GM23338 (cell line): ENCODE measurements at regions not wholly inside any gene's neighbourhood (a gene's known extent, or its start where the extent isn't known, plus 50 kb on each side); places are given as distances from the start of the nearest gene placed in this dataset.

ENCODE experiments used
- ATAC-seq: fragments of 200-7000 bp; cut with Tn5 transposase; 3 replicates; pipeline ENCODE4 v1.9.1; 2020
- DNase-seq: peaks from one replicate; pipeline ENCODE4 v3.0.0-alpha.2; 2015; ENCODE audit warnings: low spot score
- H2AFZ ChIP-seq: fragments of 200-600 bp; sonication (generic); 2 replicates; pipeline ENCODE4 v1.8.0; 2016; ENCODE audit warnings: antibody characterized with exemption, mild to moderate bottlenecking, moderate library complexity
- H3F3A ChIP-seq: fragments of 200-600 bp; sonication (generic); replicated peaks from 2 replicates; pipeline ENCODE4 v1.8.0; 2017; ENCODE audit warnings: antibody characterized with exemption, mixed run types, low read depth
- H3K27ac ChIP-seq: fragments of 200-600 bp; sonication (generic); 2 replicates; pipeline ENCODE4 v1.6.1; 2016; ENCODE audit warnings: low read depth
- H3K27me3 ChIP-seq: fragments of 200-600 bp; sonication (generic); 2 replicates; pipeline ENCODE4 v1.8.0; 2016; ENCODE audit warnings: mild to moderate bottlenecking, mixed run types, moderate library complexity; ENCODE audit not compliant: insufficient read depth
- H3K36me3 ChIP-seq: fragments of 200-600 bp; sonication (generic); 2 replicates; pipeline ENCODE4 v1.8.0; 2016; ENCODE audit warnings: mild to moderate bottlenecking; ENCODE audit not compliant: insufficient read depth
- H3K4me1 ChIP-seq: fragments of 200-600 bp; sonication (generic); 2 replicates; pipeline ENCODE4 v1.8.0; 2016; ENCODE audit warnings: mild to moderate bottlenecking, moderate library complexity; ENCODE audit not compliant: insufficient read depth
- H3K4me2 ChIP-seq: fragments of 200-600 bp; sonication (generic); 2 replicates; pipeline ENCODE4 v1.7.1; 2017; ENCODE audit warnings: mixed run types
- H3K4me3 ChIP-seq: fragments of 200-600 bp; sonication (generic); 2 replicates; pipeline ENCODE4 v1.6.1; 2016; ENCODE audit warnings: mixed run types
- H3K79me2 ChIP-seq: fragments of 200-600 bp; sonication (generic); replicated peaks from 2 replicates; pipeline ENCODE4 v1.8.0; 2017; ENCODE audit warnings: mild to moderate bottlenecking; ENCODE audit not compliant: insufficient read depth
- H3K9me2 ChIP-seq: fragments of 200-600 bp; sonication (generic); 2 replicates; pipeline ENCODE4 v1.8.0; 2017; ENCODE audit not compliant: insufficient read depth
- H4K20me1 ChIP-seq: fragments of 200-600 bp; sonication (generic); replicated peaks from 2 replicates; pipeline ENCODE4 v1.8.0; 2017; ENCODE audit warnings: mild to moderate bottlenecking; ENCODE audit not compliant: insufficient read depth
- H3K27ac Mint-ChIP-seq: 2 replicates; pipeline ENCODE4 v1.8.0; 2020; ENCODE audit warnings: inconsistent platforms, mild to moderate bottlenecking, moderate library complexity, mixed read lengths
- H3K27me3 Mint-ChIP-seq: 3 replicates; pipeline ENCODE4 v1.8.0; 2022; ENCODE audit warnings: low read depth, mild to moderate bottlenecking, moderate library complexity, mixed read lengths, inconsistent platforms; ENCODE audit not compliant: insufficient read depth, poor library complexity
- H3K36me3 Mint-ChIP-seq: 3 replicates; pipeline ENCODE4 v1.8.0; 2021; ENCODE audit warnings: low read depth, mild to moderate bottlenecking, inconsistent platforms, moderate library complexity, mixed read lengths
- H3K4me1 Mint-ChIP-seq: 3 replicates; pipeline ENCODE4 v1.8.0; 2020; ENCODE audit warnings: mild to moderate bottlenecking, inconsistent platforms, mixed read lengths
- H3K4me3 Mint-ChIP-seq: 3 replicates; pipeline ENCODE4 v1.8.0; 2021; ENCODE audit warnings: moderate library complexity, mild to moderate bottlenecking, inconsistent platforms, mixed read lengths
- H3K9me3 Mint-ChIP-seq: 3 replicates; pipeline ENCODE4 v1.8.0; 2020; ENCODE audit warnings: moderate library complexity, mild to moderate bottlenecking, inconsistent platforms, mixed read lengths
- CREB1 ChIP-seq: fragments of 250-450 bp; sonication (Bioruptor Pico); IDR thresholded peaks from 2 replicates; pipeline ENCODE4 v1.5.0; 2020; ENCODE audit warnings: low read depth, mild to moderate bottlenecking, moderate library complexity
- EZH2 ChIP-seq: fragments of 200-600 bp; sonication (generic); IDR thresholded peaks from one replicate; pipeline ENCODE4 v1.8.0; 2017; ENCODE audit warnings: antibody characterized with exemption, mild to moderate bottlenecking, low read depth; ENCODE audit not compliant: unreplicated experiment
- EZH2phosphoT487 ChIP-seq: fragments of 200-600 bp; sonication (generic); IDR thresholded peaks from one replicate; pipeline ENCODE4 v1.8.1; 2018; ENCODE audit warnings: antibody characterized with exemption; ENCODE audit not compliant: unreplicated experiment
- JUNB ChIP-seq: IDR thresholded peaks from one replicate; pipeline ENCODE4 v1.6.1; 2016; ENCODE audit warnings: antibody characterized with exemption; ENCODE audit not compliant: unreplicated experiment
- NANOG ChIP-seq: IDR thresholded peaks from 2 replicates; pipeline ENCODE4 v1.6.1; 2016; ENCODE audit warnings: antibody characterized with exemption, borderline replicate concordance
- POLR2AphosphoS5 ChIP-seq: IDR thresholded peaks from 2 replicates; pipeline ENCODE4 v1.6.1; 2016; ENCODE audit warnings: antibody characterized with exemption, low read depth
- STAT1 ChIP-seq: IDR thresholded peaks from one replicate; pipeline ENCODE4 v1.6.1; 2016; ENCODE audit warnings: antibody characterized with exemption; ENCODE audit not compliant: unreplicated experiment
- ZNF114 ChIP-seq: fragments of 250-450 bp; sonication (Bioruptor Pico); IDR thresholded peaks from 2 replicates; pipeline ENCODE4 v1.5.0; 2020; ENCODE audit warnings: mild to moderate bottlenecking, moderate library complexity
- ZNF331 ChIP-seq: fragments of 250-450 bp; sonication (Bioruptor Pico); IDR thresholded peaks from 2 replicates; pipeline ENCODE4 v1.5.0; 2020; ENCODE audit warnings: low read depth, mild to moderate bottlenecking, moderate library complexity
- TF ChIP-seq, protein P1 (sequence below), 2 experiments: fragments of 200-600 bp in 1 of 2; sonication (generic) in 1 of 2; conservative IDR thresholded peaks; 2 replicates each; pipeline versions ENCODE4 v1.5.1 to v1.6.1; 2016 to 2017; ENCODE audit warnings: antibody characterized with exemption in 2 of 2, low read depth in 2 of 2, mild to moderate bottlenecking in 2 of 2, moderate library complexity in 1 of 2
- TF ChIP-seq, protein P2 (sequence below): IDR thresholded peaks from one replicate; pipeline ENCODE4 v1.6.1; 2018; ENCODE audit warnings: antibody characterized with exemption; ENCODE audit not compliant: unreplicated experiment
- TF ChIP-seq, protein P3 (sequence below): IDR thresholded peaks from 2 replicates; pipeline ENCODE4 v1.6.1; 2016; ENCODE audit warnings: antibody characterized with exemption
- TF ChIP-seq, protein P4 (sequence below): fragments of 250-450 bp; sonication (Bioruptor Pico); IDR thresholded peaks from 2 replicates; pipeline ENCODE4 v1.5.0; 2020; ENCODE audit warnings: mild to moderate bottlenecking, moderate library complexity

DNA sequence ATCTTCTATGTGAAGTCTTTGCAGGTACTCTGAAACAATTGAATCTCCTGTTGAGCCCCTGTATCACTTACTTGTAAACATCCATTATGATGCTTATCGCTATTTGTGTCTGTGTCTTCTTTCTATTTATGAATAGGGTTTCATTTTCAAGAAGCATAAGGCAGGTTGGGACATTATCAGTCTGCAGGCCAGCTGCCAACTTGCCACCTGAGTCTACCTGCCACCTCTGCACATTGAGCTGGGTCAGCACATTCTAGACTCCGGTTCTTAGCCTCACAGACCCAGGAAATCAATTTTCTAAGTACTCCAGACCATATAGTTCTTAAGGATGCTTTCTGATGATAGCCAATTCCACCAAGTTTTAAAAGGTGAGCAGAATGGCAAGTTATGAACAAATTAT lies 105.7 kb upstream of the MCTP2 start (continued):
- TF ChIP-seq, protein P1, sequence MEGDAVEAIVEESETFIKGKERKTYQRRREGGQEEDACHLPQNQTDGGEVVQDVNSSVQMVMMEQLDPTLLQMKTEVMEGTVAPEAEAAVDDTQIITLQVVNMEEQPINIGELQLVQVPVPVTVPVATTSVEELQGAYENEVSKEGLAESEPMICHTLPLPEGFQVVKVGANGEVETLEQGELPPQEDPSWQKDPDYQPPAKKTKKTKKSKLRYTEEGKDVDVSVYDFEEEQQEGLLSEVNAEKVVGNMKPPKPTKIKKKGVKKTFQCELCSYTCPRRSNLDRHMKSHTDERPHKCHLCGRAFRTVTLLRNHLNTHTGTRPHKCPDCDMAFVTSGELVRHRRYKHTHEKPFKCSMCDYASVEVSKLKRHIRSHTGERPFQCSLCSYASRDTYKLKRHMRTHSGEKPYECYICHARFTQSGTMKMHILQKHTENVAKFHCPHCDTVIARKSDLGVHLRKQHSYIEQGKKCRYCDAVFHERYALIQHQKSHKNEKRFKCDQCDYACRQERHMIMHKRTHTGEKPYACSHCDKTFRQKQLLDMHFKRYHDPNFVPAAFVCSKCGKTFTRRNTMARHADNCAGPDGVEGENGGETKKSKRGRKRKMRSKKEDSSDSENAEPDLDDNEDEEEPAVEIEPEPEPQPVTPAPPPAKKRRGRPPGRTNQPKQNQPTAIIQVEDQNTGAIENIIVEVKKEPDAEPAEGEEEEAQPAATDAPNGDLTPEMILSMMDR (conservative IDR thresholded peaks at IDR 0.05; ENCODE audit: low read depth in 2 of 2), result no peak

DNA sequence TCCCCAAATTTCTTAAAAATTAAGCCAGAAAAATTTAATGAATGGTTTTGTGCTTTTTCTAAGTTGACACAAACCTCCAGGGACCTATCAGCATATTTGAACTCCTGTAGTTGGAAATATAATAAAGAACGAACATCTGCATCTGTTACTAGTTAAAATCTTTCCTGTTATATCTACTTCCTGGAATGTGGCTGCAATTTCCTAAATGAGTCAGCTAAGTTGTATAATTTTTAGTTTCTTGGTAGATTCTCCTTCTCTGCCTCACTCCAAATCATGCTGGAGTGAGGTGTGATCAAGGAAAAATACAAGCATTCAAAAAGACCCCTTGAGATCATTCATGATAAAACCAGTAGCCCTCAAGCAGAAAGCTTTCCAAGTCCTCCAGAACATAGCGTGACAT lies 106.2 kb upstream of the MCTP2 start:
- H3K4me2 ChIP-seq, result no peak overlapping the region
- no peaks in the 10 kb centered on the region for H3K79me2 ChIP-seq
- peaks cover 18% of the 10 kb centered on the region for H3K4me1 Mint-ChIP-seq
- peaks cover 17% of the 10 kb centered on the region for H3K4me1 ChIP-seq
- H3K36me3 Mint-ChIP-seq, result no peaks in the 10 kb centered on the region
- H4K20me1 ChIP-seq, result no peaks in the 10 kb centered on the region
- H3K27me3 Mint-ChIP-seq, result no peaks in the 10 kb centered on the region
- no peaks in the 10 kb centered on the region for H3K9me3 Mint-ChIP-seq
- H3K27me3 ChIP-seq, result no peaks in the 10 kb centered on the region
- H2AFZ ChIP-seq, result no peak overlapping the region
- DNase-seq, result no peak
- peaks cover 4% of the 10 kb centered on the region; the same call in 1 of the 2 replicates for H3K9me2 ChIP-seq
- H3K27ac ChIP-seq, result no peak overlapping the region
- no peak overlapping the region for H3K4me3 Mint-ChIP-seq
- no peak overlapping the region for H3K4me3 ChIP-seq
- no peak for ATAC-seq
- no peaks in the 10 kb centered on the region for H3K36me3 ChIP-seq
- H3F3A ChIP-seq, result no peaks in the 10 kb centered on the region
- no peak overlapping the region for H3K27ac Mint-ChIP-seq
- TF ChIP-seq JUNB (no peak), POLR2AphosphoS5 (no peak), EZH2phosphoT487 (no peak), STAT1 (no peak), CREB1 (CRISPR knock-in tag) (no peak), EZH2 (no peak), ZNF114 (CRISPR knock-in tag) (no peak), ZNF331 (no peak), NANOG (no peak)
- TF ChIP-seq, protein P2, sequence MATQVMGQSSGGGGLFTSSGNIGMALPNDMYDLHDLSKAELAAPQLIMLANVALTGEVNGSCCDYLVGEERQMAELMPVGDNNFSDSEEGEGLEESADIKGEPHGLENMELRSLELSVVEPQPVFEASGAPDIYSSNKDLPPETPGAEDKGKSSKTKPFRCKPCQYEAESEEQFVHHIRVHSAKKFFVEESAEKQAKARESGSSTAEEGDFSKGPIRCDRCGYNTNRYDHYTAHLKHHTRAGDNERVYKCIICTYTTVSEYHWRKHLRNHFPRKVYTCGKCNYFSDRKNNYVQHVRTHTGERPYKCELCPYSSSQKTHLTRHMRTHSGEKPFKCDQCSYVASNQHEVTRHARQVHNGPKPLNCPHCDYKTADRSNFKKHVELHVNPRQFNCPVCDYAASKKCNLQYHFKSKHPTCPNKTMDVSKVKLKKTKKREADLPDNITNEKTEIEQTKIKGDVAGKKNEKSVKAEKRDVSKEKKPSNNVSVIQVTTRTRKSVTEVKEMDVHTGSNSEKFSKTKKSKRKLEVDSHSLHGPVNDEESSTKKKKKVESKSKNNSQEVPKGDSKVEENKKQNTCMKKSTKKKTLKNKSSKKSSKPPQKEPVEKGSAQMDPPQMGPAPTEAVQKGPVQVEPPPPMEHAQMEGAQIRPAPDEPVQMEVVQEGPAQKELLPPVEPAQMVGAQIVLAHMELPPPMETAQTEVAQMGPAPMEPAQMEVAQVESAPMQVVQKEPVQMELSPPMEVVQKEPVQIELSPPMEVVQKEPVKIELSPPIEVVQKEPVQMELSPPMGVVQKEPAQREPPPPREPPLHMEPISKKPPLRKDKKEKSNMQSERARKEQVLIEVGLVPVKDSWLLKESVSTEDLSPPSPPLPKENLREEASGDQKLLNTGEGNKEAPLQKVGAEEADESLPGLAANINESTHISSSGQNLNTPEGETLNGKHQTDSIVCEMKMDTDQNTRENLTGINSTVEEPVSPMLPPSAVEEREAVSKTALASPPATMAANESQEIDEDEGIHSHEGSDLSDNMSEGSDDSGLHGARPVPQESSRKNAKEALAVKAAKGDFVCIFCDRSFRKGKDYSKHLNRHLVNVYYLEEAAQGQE, result no peak
- TF ChIP-seq, protein P3, sequence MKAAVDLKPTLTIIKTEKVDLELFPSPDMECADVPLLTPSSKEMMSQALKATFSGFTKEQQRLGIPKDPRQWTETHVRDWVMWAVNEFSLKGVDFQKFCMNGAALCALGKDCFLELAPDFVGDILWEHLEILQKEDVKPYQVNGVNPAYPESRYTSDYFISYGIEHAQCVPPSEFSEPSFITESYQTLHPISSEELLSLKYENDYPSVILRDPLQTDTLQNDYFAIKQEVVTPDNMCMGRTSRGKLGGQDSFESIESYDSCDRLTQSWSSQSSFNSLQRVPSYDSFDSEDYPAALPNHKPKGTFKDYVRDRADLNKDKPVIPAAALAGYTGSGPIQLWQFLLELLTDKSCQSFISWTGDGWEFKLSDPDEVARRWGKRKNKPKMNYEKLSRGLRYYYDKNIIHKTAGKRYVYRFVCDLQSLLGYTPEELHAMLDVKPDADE, result no peak
- TF ChIP-seq, protein P4, sequence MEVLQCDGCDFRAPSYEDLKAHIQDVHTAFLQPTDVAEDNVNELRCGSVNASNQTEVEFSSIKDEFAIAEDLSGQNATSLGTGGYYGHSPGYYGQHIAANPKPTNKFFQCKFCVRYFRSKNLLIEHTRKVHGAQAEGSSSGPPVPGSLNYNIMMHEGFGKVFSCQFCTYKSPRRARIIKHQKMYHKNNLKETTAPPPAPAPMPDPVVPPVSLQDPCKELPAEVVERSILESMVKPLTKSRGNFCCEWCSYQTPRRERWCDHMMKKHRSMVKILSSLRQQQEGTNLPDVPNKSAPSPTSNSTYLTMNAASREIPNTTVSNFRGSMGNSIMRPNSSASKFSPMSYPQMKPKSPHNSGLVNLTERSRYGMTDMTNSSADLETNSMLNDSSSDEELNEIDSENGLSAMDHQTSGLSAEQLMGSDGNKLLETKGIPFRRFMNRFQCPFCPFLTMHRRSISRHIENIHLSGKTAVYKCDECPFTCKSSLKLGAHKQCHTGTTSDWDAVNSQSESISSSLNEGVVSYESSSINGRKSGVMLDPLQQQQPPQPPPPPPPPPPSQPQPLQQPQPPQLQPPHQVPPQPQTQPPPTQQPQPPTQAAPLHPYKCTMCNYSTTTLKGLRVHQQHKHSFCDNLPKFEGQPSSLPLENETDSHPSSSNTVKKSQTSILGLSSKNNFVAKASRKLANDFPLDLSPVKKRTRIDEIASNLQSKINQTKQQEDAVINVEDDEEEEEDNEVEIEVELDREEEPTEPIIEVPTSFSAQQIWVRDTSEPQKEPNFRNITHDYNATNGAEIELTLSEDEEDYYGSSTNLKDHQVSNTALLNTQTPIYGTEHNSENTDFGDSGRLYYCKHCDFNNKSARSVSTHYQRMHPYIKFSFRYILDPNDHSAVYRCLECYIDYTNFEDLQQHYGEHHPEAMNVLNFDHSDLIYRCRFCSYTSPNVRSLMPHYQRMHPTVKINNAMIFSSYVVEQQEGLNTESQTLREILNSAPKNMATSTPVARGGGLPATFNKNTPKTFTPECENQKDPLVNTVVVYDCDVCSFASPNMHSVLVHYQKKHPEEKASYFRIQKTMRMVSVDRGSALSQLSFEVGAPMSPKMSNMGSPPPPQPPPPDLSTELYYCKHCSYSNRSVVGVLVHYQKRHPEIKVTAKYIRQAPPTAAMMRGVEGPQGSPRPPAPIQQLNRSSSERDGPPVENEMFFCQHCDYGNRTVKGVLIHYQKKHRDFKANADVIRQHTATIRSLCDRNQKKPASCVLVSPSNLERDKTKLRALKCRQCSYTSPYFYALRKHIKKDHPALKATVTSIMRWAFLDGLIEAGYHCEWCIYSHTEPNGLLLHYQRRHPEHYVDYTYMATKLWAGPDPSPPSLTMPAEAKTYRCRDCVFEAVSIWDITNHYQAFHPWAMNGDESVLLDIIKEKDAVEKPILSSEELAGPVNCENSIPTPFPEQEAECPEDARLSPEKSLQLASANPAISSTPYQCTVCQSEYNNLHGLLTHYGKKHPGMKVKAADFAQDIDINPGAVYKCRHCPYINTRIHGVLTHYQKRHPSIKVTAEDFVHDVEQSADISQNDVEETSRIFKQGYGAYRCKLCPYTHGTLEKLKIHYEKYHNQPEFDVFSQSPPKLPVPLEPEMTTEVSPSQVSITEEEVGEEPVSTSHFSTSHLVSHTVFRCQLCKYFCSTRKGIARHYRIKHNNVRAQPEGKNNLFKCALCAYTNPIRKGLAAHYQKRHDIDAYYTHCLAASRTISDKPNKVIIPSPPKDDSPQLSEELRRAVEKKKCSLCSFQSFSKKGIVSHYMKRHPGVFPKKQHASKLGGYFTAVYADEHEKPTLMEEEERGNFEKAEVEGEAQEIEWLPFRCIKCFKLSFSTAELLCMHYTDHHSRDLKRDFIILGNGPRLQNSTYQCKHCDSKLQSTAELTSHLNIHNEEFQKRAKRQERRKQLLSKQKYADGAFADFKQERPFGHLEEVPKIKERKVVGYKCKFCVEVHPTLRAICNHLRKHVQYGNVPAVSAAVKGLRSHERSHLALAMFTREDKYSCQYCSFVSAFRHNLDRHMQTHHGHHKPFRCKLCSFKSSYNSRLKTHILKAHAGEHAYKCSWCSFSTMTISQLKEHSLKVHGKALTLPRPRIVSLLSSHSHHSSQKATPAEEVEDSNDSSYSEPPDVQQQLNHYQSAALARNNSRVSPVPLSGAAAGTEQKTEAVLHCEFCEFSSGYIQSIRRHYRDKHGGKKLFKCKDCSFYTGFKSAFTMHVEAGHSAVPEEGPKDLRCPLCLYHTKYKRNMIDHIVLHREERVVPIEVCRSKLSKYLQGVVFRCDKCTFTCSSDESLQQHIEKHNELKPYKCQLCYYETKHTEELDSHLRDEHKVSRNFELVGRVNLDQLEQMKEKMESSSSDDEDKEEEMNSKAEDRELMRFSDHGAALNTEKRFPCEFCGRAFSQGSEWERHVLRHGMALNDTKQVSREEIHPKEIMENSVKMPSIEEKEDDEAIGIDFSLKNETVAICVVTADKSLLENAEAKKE (CRISPR knock-in tag), result no peak
